ENCODE measurements at regions not wholly inside any gene's neighbourhood (a gene's known extent, or its start where the extent isn't known, plus 50 kb on each side); places are given as distances from the start of the nearest gene placed in this dataset.

DNA sequence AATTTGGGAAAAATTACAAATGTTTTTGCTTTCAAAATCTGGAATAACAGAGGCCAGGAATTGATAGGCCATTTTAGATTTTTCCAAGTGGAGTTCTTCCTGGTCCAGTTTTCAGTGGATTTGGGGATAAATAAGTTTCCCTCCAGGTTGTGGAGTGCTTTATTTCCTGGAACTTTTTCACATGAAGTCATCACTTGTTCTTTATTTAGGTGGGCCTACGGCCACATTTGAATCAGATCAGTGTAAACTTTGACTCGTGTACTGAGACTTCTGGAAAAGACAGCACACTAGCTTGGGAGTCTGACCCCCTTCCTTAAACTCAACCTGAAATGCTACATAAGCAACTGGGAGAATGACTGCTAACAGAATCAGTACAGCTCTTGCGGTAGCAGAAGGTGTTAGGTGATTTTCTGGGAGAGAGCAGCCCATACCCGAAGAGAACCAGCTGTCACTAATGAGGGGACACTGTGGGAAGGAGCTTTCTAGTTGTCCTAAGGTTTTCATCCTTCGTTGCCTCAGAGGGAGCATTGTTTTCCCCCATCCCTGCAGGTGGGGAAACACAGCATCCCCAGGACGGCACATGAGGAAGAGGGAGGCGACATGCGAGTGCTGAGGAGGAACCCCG lies 235.2 kb upstream of the FAT1 start:
- TF ChIP-seq POLR2AphosphoS5 (IDR thresholded peaks at IDR 0.05; ENCODE audit: low read depth, low read length), result no peak
- TF ChIP-seq SIN3A (IDR thresholded peaks at IDR 0.05; ENCODE audit: borderline replicate concordance, insufficient read depth, low read length), result no peak
